Muscle layer of duodenum (tissue), 2 donors: ENCODE measurements at regions not wholly inside any gene's neighbourhood (a gene's known extent, or its start where the extent isn't known, plus 50 kb on each side); places are given as distances from the start of the nearest gene placed in this dataset.

Experiments used
- H3K27ac ChIP-seq: one replicate; pipeline ENCODE4 v1.7.0; 2013; ENCODE audit warnings: mild to moderate bottlenecking, low read length
- H3K27me3 ChIP-seq: one replicate; pipeline ENCODE4 v1.7.0; 2013; ENCODE audit warnings: low read depth, mild to moderate bottlenecking, control low read depth, low read length
- H3K36me3 ChIP-seq, 2 donors: one replicate each; pipeline ENCODE4 v1.7.0; 2013; ENCODE audit warnings: low read length in 2 of 2, control low read depth in 1 of 2, mild to moderate bottlenecking in 1 of 2; ENCODE audit not compliant: insufficient read depth in 2 of 2, control insufficient read depth in 1 of 2
- H3K4me1 ChIP-seq, 2 donors: one replicate each; pipeline ENCODE4 v1.7.0; 2013; ENCODE audit warnings: low read length in 2 of 2, mild to moderate bottlenecking in 2 of 2, control low read depth in 1 of 2, moderate library complexity in 1 of 2; ENCODE audit not compliant: insufficient read depth in 2 of 2, control insufficient read depth in 1 of 2
- H3K4me3 ChIP-seq, 2 donors: one replicate each; pipeline ENCODE4 v1.7.0; 2013; ENCODE audit warnings: low read length in 2 of 2, low read depth in 1 of 2, mild to moderate bottlenecking in 1 of 2
- H3K9me3 ChIP-seq, 2 donors: one replicate each; pipeline ENCODE4 v1.7.0; 2013; ENCODE audit warnings: low read length in 2 of 2, control low read depth in 1 of 2, mild to moderate bottlenecking in 1 of 2; ENCODE audit not compliant: control insufficient read depth in 1 of 2
- donor health status: healthy.

GRCh38 chr1:215484171-215484939 lies 82.7 kb upstream of the KCTD3 start:
- Histone ChIP-seq H3K4me3 (no peak overlapping the region), H3K27me3 (no peaks in the 10 kb centered on the region), H3K9me3 (no peaks in the 10 kb centered on the region), H3K4me1 (no peaks in the 10 kb centered on the region), H3K27ac (no peak overlapping the region), H3K36me3 (no peaks in the 10 kb centered on the region)

DNA sequence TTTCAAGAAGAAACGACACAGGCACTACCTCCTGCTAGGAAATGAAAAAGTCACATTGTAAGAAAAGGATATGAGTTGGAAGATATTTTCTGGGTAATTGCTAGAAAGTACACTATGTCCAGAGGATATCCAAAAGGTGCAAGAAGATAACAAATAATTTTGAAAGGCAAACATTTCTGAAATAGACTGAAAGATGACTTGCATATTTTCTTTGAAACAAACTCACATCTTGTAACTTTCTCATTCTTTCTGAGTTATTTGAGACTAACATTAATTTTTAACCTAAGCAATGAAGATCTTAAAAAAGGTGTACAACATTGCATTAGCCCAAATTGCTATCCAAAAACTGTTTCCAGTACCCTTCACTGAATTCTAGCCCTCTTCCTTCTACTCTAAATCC lies 79.6 kb upstream of the KCTD3 start:
- Histone ChIP-seq H3K4me3 (no peak overlapping the region), H3K27me3 (no peaks in the 10 kb centered on the region), H3K36me3 (no peaks in the 10 kb centered on the region), H3K9me3 (no peaks in the 10 kb centered on the region), H3K4me1 (no peaks in the 10 kb centered on the region), H3K27ac (no peak overlapping the region)

DNA sequence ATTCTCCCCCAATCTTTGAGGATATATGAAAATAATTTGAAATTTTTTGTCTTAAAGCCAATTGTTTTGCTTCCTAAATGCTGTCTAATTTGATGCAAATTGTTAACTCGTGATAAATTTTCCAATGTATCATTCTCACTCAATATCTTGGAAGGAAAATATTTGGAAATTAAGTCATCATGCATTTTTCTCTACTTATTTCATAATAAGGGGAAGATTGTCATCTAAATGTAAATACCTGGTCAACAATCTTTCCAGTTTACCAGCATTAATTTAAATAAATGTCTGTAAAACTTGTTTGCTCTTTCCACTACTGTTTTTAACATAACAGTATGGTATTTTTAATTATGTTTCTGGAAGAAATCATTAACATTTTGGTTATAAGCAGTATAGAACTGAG lies 78.3 kb upstream of the KCTD3 start:
- Histone ChIP-seq H3K36me3 (no peaks in the 10 kb centered on the region), H3K4me3 (no peak overlapping the region)

DNA sequence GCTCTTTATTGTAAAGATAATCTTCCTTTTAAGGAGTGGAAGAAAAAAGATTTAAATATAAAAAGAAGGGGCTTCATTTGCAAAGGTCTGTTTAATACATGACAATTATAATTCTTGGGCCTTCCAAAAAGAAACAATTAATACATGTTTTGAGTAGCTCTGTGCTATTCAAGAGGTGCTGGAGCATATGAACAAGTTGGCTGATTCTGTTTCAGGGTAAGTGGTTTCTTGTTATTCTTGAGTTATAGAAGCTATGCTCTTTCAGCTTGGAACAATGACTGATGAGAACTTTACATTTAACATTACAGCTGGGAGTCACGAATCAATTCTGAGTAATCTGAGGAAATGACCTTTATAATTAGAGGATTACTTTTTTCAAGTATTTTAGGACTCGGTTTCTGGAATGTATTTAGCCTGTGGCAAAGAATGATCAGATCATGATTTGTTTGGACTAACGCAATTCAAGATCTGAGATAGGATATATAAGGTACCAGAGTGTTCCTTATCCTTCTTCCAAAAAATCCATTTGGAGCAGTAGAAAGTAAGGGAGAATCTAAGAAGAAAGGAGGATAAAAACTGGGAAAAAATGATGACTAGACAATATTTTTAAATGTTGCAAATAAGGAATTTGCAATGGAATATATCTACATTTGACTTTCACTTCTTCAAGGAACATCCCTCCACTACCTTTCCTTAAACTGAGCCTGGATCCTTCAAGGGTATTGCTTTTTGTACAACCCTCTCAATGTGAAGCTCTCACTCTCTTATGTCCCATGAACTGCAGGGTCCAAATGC lies 77.1 kb upstream of the KCTD3 start:
- Histone ChIP-seq H3K27ac (no peak overlapping the region), H3K4me3 (no peak overlapping the region), H3K36me3 (no peaks in the 10 kb centered on the region)

More for the DNA sequence above, 78.3 kb upstream of the KCTD3 start:
- Histone ChIP-seq H3K9me3 (no peaks in the 10 kb centered on the region), H3K27me3 (no peaks in the 10 kb centered on the region), H3K4me1 (no peaks in the 10 kb centered on the region), H3K27ac (no peak overlapping the region)

GRCh38 chr1:215497528-215497927 lies 69.6 kb upstream of the KCTD3 start:
- Histone ChIP-seq H3K27me3 (no peaks in the 10 kb centered on the region), H3K27ac (no peak overlapping the region), H3K36me3 (no peaks in the 10 kb centered on the region), H3K4me1 (no peaks in the 10 kb centered on the region), H3K4me3 (no peak overlapping the region), H3K9me3 (no peaks in the 10 kb centered on the region)

More for the DNA sequence above, 77.1 kb upstream of the KCTD3 start:
- Histone ChIP-seq H3K4me1 (no peaks in the 10 kb centered on the region), H3K9me3 (no peaks in the 10 kb centered on the region), H3K27me3 (no peaks in the 10 kb centered on the region)

- Histone ChIP-seq H3K36me3 (no peaks in the 10 kb centered on the region), H3K4me3 (no peak overlapping the region), H3K9me3 (no peaks in the 10 kb centered on the region), H3K27ac (no peak overlapping the region), H3K27me3 (no peaks in the 10 kb centered on the region), H3K4me1 (no peaks in the 10 kb centered on the region)
These were observed 65.6 kb upstream of the KCTD3 start for GRCh38 chr1:215501496-215501895.

DNA sequence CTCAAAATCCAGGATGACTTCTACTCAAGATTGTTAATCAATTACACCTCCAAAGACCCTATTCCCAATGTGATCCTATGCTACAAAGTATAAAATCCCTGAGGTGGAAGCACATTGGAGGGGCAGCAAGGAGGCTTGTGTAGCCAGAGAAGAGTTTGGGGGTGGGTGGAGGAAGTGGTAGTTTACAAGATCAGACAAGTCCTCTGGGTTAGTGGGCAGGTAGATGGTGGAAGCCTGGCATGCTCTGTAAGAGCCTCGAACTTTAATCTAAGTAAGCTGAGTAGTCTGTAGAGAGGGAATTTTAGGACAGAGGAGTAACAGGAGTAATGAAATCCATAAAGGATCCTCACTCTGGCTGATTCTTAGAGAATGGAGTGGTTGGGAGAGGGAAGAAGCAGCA lies 65.0 kb upstream of the KCTD3 start:
- no peak overlapping the region for H3K27ac ChIP-seq
- H3K4me3 ChIP-seq = no peak overlapping the region
- H3K27me3 ChIP-seq = no peaks in the 10 kb centered on the region
- no peaks in the 10 kb centered on the region for H3K9me3 ChIP-seq
- no peaks in the 10 kb centered on the region for H3K36me3 ChIP-seq
- H3K4me1 ChIP-seq = no peaks in the 10 kb centered on the region

GRCh38 chr1:215507119-215507518 lies 60.0 kb upstream of the KCTD3 start:
- no peaks in the 10 kb centered on the region for H3K27me3 ChIP-seq
- H3K9me3 ChIP-seq = peaks cover 5 to 19% of the 10 kb centered on the region in 2 donors
- no peak overlapping the region for H3K27ac ChIP-seq
- H3K4me1 ChIP-seq = no peaks in the 10 kb centered on the region
- H3K4me3 ChIP-seq = no peak overlapping the region
- no peaks in the 10 kb centered on the region for H3K36me3 ChIP-seq

GRCh38 chr1:215508311-215508710 lies 58.8 kb upstream of the KCTD3 start:
- Histone ChIP-seq H3K4me1 (no peaks in the 10 kb centered on the region), H3K4me3 (no peak overlapping the region)

More at GRCh38 chr1:215508311-215508710, 58.8 kb upstream of the KCTD3 start:
- Histone ChIP-seq H3K36me3 (no peaks in the 10 kb centered on the region), H3K27me3 (no peaks in the 10 kb centered on the region), H3K9me3 (peaks cover 5 to 22% of the 10 kb centered on the region in 2 donors), H3K27ac (no peak overlapping the region)
